ENCODE measurements at regions not wholly inside any gene's neighbourhood (a gene's known extent, or its start where the extent isn't known, plus 50 kb on each side); places are given as distances from the start of the nearest gene placed in this dataset.
"Not testable (repeated sequence)": the region's sequence is repeated elsewhere in the genome, so short reads cannot be mapped to it uniquely, and the experiment has no call there.

DNA sequence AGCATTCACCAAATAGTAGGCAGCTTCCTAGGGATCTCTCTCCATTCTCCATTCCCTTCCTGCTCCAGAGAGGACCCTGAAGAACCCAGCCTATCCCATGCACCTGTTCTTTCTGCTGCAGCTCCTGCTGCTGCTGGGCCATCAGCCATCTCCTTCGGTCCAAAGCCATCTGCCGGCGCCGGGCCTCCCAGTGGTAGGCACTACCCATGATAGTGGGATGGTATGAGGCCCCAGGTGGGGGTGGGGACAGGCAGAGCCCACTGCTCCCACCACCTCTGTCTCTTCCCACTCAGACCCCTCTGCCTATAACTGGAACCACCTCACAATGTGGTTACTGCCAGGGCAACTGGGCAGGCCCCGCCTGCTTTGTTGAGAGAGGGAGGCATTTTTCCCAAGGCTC, 69.3 kb upstream of the RNU2-1 start:
- TF ChIP-seq POLR2A (IDR thresholded peaks at IDR 0.05) = not testable (repeated sequence)
- TF ChIP-seq, protein P1, sequence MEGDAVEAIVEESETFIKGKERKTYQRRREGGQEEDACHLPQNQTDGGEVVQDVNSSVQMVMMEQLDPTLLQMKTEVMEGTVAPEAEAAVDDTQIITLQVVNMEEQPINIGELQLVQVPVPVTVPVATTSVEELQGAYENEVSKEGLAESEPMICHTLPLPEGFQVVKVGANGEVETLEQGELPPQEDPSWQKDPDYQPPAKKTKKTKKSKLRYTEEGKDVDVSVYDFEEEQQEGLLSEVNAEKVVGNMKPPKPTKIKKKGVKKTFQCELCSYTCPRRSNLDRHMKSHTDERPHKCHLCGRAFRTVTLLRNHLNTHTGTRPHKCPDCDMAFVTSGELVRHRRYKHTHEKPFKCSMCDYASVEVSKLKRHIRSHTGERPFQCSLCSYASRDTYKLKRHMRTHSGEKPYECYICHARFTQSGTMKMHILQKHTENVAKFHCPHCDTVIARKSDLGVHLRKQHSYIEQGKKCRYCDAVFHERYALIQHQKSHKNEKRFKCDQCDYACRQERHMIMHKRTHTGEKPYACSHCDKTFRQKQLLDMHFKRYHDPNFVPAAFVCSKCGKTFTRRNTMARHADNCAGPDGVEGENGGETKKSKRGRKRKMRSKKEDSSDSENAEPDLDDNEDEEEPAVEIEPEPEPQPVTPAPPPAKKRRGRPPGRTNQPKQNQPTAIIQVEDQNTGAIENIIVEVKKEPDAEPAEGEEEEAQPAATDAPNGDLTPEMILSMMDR (IDR thresholded peaks at IDR 0.05) = not testable (repeated sequence)

Measured in body of pancreas (tissue), 4 donors.